ENCODE measurements at regions not wholly inside any gene's neighbourhood (a gene's known extent, or its start where the extent isn't known, plus 50 kb on each side); places are given as distances from the start of the nearest gene placed in this dataset.

GRCh38 chr5:27318701-27319100 lies 280.3 kb upstream of the CDH9 start:
- no peaks in the 10 kb centered on the region; the same call in 2 of the 3 replicates for H3K9me3 Mint-ChIP-seq
- peaks cover 4% of the 10 kb centered on the region for H3K27me3 Mint-ChIP-seq (ENCODE audit: insufficient read depth, low read depth, poor library complexity)
- no peaks in the 10 kb centered on the region for H3F3A ChIP-seq (replicated peaks; ENCODE audit: low read depth)
- H3K27me3 ChIP-seq (ENCODE audit: insufficient read depth), result no peaks in the 10 kb centered on the region
- H2AFZ ChIP-seq, result no peak overlapping the region
- peaks cover 16% of the 10 kb centered on the region for H3K4me1 ChIP-seq (ENCODE audit: insufficient read depth)
- no peak for DNase-seq (ENCODE audit: low spot score)
- H3K36me3 Mint-ChIP-seq (ENCODE audit: low read depth), result no peaks in the 10 kb centered on the region
- H3K27ac ChIP-seq (ENCODE audit: low read depth), result no peak overlapping the region
- no peak overlapping the region for H3K4me3 ChIP-seq
- H3K36me3 ChIP-seq (ENCODE audit: insufficient read depth), result no peaks in the 10 kb centered on the region
- TF ChIP-seq CTCF (conservative IDR thresholded peaks at IDR 0.05; ENCODE audit: low read depth in 2 of 2) (no peak), STAT1 (IDR thresholded peaks at IDR 0.05; ENCODE audit: unreplicated experiment) (no peak), POLR2AphosphoS5 (IDR thresholded peaks at IDR 0.05; ENCODE audit: low read depth) (no peak), ETS1 (IDR thresholded peaks at IDR 0.05) (no peak), ZNF462 (CRISPR knock-in tag; IDR thresholded peaks at IDR 0.05) (no peak), JUNB (IDR thresholded peaks at IDR 0.05; ENCODE audit: unreplicated experiment) (no peak), NANOG (IDR thresholded peaks at IDR 0.05; ENCODE audit: borderline replicate concordance) (no peak), EZH2phosphoT487 (IDR thresholded peaks at IDR 0.05; ENCODE audit: unreplicated experiment) (no peak), ZNF114 (CRISPR knock-in tag; IDR thresholded peaks at IDR 0.05) (no peak), EZH2 (IDR thresholded peaks at IDR 0.05; ENCODE audit: low read depth, unreplicated experiment) (no peak), REST (IDR thresholded peaks at IDR 0.05; ENCODE audit: unreplicated experiment) (no peak), ZNF331 (CRISPR knock-in tag; IDR thresholded peaks at IDR 0.05; ENCODE audit: low read depth) (no peak), CREB1 (CRISPR knock-in tag; IDR thresholded peaks at IDR 0.05; ENCODE audit: low read depth) (no peak)
- no peak overlapping the region for H3K27ac Mint-ChIP-seq
- no peaks in the 10 kb centered on the region for H3K79me2 ChIP-seq (replicated peaks; ENCODE audit: insufficient read depth)
- no peak overlapping the region for H3K4me3 Mint-ChIP-seq
- no peaks in the 10 kb centered on the region for H3K9me2 ChIP-seq (ENCODE audit: insufficient read depth)
- H4K20me1 ChIP-seq (replicated peaks; ENCODE audit: insufficient read depth), result no peaks in the 10 kb centered on the region
- no peak for ATAC-seq
- H3K4me1 Mint-ChIP-seq, result peaks cover 21% of the 10 kb centered on the region
- H3K4me2 ChIP-seq, result no peak overlapping the region

Measured in GM23338 (cell line).